ENCODE measurements at regions not wholly inside any gene's neighbourhood (a gene's known extent, or its start where the extent isn't known, plus 50 kb on each side); places are given as distances from the start of the nearest gene placed in this dataset.

DNA sequence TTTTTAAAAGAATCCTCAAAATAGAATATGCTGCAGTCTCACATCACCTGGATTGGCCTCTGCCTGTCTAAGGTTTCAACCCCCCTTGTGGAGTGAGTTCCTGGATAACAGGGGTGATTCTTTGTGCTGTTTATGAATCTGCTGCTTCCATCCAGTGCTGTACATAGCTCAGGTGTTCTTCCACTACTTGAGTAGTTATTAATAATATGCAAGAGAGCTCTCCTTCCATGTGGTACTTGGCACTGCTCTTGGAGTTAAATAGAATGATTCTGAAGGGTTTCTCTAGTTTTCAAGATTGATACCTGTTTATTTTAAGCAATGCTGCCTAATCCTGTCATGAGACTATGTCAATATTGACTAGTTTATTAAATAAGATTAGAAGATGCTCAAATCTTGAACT is 273.6 kb downstream of the RDH14 start:
- no peaks in the 10 kb centered on the region for H3F3A ChIP-seq (ENCODE audit: control insufficient read depth, insufficient read depth)
- H3K79me2 ChIP-seq (ENCODE audit: control insufficient read depth, low read length) = no peaks in the 10 kb centered on the region
- H3K27ac ChIP-seq (ENCODE audit: low read depth, low read length) = no peak overlapping the region
- H3K4me2 ChIP-seq (ENCODE audit: low read length) = no peak overlapping the region
- no peaks in the 10 kb centered on the region for H3K36me3 ChIP-seq (ENCODE audit: control insufficient read depth, low read length)
- H3K27me3 ChIP-seq (ENCODE audit: control insufficient read depth, low read length) = no peaks in the 10 kb centered on the region
- no peaks in the 10 kb centered on the region for H3K9me3 ChIP-seq (ENCODE audit: control insufficient read depth, insufficient read depth, low read length)
- H4K20me1 ChIP-seq (ENCODE audit: control insufficient read depth, insufficient read depth, low read depth, low read length) = no peaks in the 10 kb centered on the region
- H3K4me1 ChIP-seq (ENCODE audit: control insufficient read depth, low read length) = no peaks in the 10 kb centered on the region
- no peak overlapping the region for H3K4me3 ChIP-seq (ENCODE audit: low read length)
- TF ChIP-seq, protein P1, sequence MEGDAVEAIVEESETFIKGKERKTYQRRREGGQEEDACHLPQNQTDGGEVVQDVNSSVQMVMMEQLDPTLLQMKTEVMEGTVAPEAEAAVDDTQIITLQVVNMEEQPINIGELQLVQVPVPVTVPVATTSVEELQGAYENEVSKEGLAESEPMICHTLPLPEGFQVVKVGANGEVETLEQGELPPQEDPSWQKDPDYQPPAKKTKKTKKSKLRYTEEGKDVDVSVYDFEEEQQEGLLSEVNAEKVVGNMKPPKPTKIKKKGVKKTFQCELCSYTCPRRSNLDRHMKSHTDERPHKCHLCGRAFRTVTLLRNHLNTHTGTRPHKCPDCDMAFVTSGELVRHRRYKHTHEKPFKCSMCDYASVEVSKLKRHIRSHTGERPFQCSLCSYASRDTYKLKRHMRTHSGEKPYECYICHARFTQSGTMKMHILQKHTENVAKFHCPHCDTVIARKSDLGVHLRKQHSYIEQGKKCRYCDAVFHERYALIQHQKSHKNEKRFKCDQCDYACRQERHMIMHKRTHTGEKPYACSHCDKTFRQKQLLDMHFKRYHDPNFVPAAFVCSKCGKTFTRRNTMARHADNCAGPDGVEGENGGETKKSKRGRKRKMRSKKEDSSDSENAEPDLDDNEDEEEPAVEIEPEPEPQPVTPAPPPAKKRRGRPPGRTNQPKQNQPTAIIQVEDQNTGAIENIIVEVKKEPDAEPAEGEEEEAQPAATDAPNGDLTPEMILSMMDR (IDR thresholded peaks at IDR 0.05; ENCODE audit: low read depth, low read length, poor library complexity, severe bottlenecking) = no peak
- no peak for TF ChIP-seq EZH2phosphoT487 (IDR thresholded peaks at IDR 0.05; ENCODE audit: borderline replicate concordance, low read length)
- no peaks in the 10 kb centered on the region for H3K9me2 ChIP-seq (replicated peaks; ENCODE audit: control insufficient read depth, low read length)

DNA sequence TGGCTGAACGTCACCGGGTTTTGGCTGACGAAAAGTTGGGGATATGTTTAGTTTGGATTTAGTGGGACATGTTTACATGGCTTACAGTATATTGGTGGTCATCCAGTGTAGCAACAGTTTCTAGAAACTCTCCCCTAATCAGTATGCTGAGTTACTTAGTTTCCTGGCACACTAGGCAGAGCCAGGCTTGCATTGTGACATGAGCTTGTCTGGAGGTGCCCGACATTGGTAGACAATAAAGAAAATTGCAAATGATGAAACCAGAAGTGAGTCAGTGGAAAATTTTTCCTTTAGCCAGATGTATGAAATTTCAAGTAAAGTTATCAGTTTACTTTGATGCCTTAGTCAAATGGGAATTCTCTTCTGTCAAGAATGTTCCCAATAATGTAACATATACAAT is 276.1 kb downstream of the RDH14 start:
- H3F3A ChIP-seq (ENCODE audit: control insufficient read depth, insufficient read depth) = no peaks in the 10 kb centered on the region
- no peaks in the 10 kb centered on the region for H3K9me2 ChIP-seq (replicated peaks; ENCODE audit: control insufficient read depth, low read length)
- TF ChIP-seq, protein P1 (IDR thresholded peaks at IDR 0.05; ENCODE audit: low read depth, low read length, poor library complexity, severe bottlenecking) = no peak
- no peak for TF ChIP-seq EZH2phosphoT487 (IDR thresholded peaks at IDR 0.05; ENCODE audit: borderline replicate concordance, low read length)
- H4K20me1 ChIP-seq (ENCODE audit: control insufficient read depth, insufficient read depth, low read depth, low read length) = no peaks in the 10 kb centered on the region
- H3K79me2 ChIP-seq (ENCODE audit: control insufficient read depth, low read length) = no peaks in the 10 kb centered on the region
- no peak overlapping the region for H3K4me3 ChIP-seq (ENCODE audit: low read length)
- H3K4me2 ChIP-seq (ENCODE audit: low read length) = no peak overlapping the region
- no peaks in the 10 kb centered on the region for H3K27me3 ChIP-seq (ENCODE audit: control insufficient read depth, low read length)
- no peaks in the 10 kb centered on the region for H3K36me3 ChIP-seq (ENCODE audit: control insufficient read depth, low read length)
- no peaks in the 10 kb centered on the region for H3K4me1 ChIP-seq (ENCODE audit: control insufficient read depth, low read length)
- no peak overlapping the region for H3K27ac ChIP-seq (ENCODE audit: low read depth, low read length)
- no peaks in the 10 kb centered on the region for H3K9me3 ChIP-seq (ENCODE audit: control insufficient read depth, insufficient read depth, low read length)

DNA sequence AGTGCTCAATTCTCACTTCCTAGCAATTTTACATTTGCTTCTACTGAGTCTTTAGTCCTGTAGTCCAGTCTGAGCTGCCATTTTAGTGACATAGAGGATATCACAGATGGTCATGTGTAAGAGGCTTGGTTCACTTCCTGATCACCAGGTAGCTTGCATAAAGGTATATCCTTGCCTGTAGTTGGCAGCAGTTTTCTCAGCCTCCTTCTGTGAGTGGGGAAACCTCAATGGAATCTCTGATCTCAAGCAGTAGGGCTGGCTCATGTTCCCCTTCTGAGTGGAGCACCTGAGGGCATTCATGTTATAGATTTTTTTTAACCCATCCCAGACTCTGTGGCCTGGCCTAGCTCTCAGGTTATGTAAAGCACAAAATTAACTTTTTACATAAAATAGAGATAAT is 278.4 kb downstream of the RDH14 start:
- no peak overlapping the region for H3K27ac ChIP-seq (ENCODE audit: low read depth, low read length)
- no peaks in the 10 kb centered on the region for H3F3A ChIP-seq (ENCODE audit: control insufficient read depth, insufficient read depth)
- no peak overlapping the region for H3K4me3 ChIP-seq (ENCODE audit: low read length)
- no peaks in the 10 kb centered on the region for H3K27me3 ChIP-seq (ENCODE audit: control insufficient read depth, low read length)
- no peaks in the 10 kb centered on the region for H3K79me2 ChIP-seq (ENCODE audit: control insufficient read depth, low read length)
- no peak overlapping the region for H3K4me2 ChIP-seq (ENCODE audit: low read length)
- H3K36me3 ChIP-seq (ENCODE audit: control insufficient read depth, low read length) = no peaks in the 10 kb centered on the region
- H3K9me2 ChIP-seq (replicated peaks; ENCODE audit: control insufficient read depth, low read length) = no peaks in the 10 kb centered on the region
- no peak for TF ChIP-seq EZH2phosphoT487 (IDR thresholded peaks at IDR 0.05; ENCODE audit: borderline replicate concordance, low read length)
- H4K20me1 ChIP-seq (ENCODE audit: control insufficient read depth, insufficient read depth, low read depth, low read length) = no peaks in the 10 kb centered on the region
- H3K4me1 ChIP-seq (ENCODE audit: control insufficient read depth, low read length) = no peaks in the 10 kb centered on the region
- H3K9me3 ChIP-seq (ENCODE audit: control insufficient read depth, insufficient read depth, low read length) = no peaks in the 10 kb centered on the region

DNA sequence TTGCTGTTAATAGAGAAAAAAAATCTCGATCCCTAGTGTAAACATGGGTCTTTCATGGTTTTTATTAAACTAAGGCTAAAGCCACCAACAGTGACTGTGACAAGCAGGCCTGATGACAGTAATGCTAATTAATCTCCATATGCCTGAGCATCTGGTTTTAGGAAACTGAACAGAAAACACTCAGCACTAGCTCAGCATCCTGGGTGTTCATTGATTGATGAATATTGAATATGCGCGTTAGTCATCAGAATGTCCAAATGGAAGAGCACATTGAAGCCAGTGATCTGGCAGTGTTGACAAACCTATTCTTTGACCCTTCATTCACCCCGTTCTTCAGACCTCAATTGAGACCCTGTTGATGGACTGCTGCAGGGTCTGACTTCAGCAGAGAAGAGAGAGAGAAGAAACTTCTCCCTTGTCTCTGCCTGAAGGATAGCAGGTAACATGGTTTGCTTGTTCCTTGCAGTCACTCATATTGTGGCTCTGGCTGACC is 283.8 kb downstream of the RDH14 start:
- H3K27me3 ChIP-seq (ENCODE audit: control insufficient read depth, low read length) = no peaks in the 10 kb centered on the region
- H3F3A ChIP-seq (ENCODE audit: control insufficient read depth, insufficient read depth) = no peaks in the 10 kb centered on the region
- H3K9me3 ChIP-seq (ENCODE audit: control insufficient read depth, insufficient read depth, low read length) = no peaks in the 10 kb centered on the region

More for the DNA sequence above, 283.8 kb downstream of the RDH14 start:
- TF ChIP-seq, protein P1 (IDR thresholded peaks at IDR 0.05; ENCODE audit: low read depth, low read length, poor library complexity, severe bottlenecking) = no peak
- TF ChIP-seq EZH2phosphoT487 (IDR thresholded peaks at IDR 0.05; ENCODE audit: borderline replicate concordance, low read length) = no peak
- Histone ChIP-seq H3K4me3 (ENCODE audit: low read length) (no peak overlapping the region), H3K9me2 (replicated peaks; ENCODE audit: control insufficient read depth, low read length) (no peaks in the 10 kb centered on the region), H4K20me1 (ENCODE audit: control insufficient read depth, insufficient read depth, low read depth, low read length) (no peaks in the 10 kb centered on the region), H3K36me3 (ENCODE audit: control insufficient read depth, low read length) (no peaks in the 10 kb centered on the region), H3K4me2 (ENCODE audit: low read length) (no peak overlapping the region), H3K79me2 (ENCODE audit: control insufficient read depth, low read length) (no peaks in the 10 kb centered on the region), H3K27ac (ENCODE audit: low read depth, low read length) (no peak overlapping the region), H3K4me1 (ENCODE audit: control insufficient read depth, low read length) (no peaks in the 10 kb centered on the region)
